ENCODE measurements at regions not wholly inside any gene's neighbourhood (a gene's known extent, or its start where the extent isn't known, plus 50 kb on each side); places are given as distances from the start of the nearest gene placed in this dataset.

DNA sequence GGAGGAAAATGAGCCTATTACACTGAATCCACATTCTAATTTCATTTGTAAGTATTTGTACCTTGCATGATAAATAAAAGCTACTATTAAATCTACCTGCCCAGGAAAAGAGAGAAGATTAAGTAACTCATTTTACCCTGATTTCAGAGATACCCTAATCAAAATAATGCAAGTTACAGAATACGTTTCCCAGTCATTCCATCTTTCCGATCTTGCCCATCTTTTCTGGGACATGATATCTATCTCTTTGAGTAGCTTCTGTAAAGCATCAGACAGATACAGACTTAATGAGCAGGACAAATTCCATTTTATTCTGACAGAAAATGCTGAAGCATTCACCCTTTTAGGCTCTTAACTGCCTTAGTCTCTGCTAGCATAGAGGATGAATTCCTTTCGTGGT is 56.6 kb downstream of the SPRY2 start:
- DNase-seq, result no peak

DNA sequence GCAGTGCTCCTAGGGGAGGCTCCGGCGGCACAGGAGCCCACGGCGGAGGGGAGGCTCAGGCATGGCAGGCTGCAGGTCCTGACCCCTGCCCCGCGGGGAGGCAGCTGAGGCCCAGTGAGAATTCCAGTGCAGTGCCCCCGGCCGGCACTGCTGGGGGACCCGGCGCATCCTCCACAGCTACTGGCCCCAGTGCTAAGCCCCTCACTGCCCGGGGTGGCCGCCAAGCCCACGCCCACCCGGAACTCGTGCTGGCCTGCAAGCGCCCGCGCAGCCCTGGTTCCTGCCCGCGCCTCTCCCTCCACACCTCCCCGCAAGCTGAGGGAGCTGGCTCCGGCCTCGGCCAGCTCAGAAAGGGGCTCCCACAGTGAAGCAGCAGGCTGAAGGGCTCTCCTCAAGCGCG is 62.2 kb downstream of the SPRY2 start:
- no peak for DNase-seq

DNA sequence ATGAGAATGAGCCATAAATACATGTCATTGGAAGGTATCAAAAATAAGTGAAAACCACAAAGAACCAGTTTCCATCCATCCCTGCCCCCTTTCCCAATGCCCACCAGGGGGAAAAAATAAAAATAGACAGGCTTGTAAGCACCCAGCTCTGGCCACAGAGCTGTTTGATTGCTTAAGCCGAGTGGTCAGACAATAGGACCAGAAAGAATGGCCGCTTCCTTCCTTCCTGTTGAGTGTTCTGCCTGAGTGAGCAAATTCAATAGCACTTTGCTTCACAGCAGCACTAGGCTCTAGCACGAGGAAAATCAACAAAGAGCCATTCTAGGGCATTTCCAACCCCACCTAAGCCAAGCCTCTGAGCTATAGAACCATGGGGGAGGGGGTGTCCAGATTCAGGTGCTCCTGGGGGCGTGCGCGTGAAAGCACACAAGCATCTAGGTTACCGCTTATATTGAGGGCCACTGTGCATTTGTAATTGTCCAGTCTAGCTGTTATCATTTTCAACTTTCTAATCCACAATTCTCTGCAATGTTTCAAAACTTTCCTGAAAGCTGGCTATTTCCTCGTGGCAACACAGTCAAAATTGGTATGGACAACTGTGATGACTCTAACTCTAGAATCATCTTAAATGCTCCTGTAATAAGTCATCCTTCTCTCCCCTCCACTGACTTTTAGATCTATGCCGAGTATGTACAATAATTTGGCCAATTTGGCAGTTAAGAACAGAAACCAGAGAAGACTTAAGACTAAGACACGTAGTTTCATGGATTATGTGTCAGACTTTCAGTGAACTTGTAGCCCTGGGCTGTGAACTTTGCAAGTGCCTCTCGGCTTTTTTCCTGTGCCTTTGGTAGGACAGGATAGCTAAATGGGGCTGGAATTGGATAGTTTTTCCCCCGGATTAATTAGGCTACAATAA is 64.3 kb downstream of the SPRY2 start:
- no peak for DNase-seq

DNA sequence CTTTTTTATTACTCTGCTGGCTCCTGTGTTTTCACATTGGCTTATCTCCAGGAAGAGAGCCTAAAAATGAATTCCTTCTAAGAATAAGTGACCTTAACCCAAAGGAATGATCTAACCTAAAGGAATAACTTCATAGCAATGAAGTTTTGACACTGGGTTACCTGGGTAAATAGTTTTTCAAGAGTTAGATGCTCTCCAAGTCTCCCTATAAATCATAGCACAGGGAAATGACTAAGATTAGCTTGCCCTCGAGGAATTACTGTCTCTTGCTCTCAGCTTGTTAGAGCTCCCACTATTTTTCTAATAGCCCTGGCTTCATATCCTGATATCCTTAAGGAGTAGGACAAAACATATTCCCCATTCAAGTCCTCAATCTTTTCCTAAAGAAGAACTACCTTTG is 66.3 kb downstream of the SPRY2 start:
- no peak for DNase-seq

DNA sequence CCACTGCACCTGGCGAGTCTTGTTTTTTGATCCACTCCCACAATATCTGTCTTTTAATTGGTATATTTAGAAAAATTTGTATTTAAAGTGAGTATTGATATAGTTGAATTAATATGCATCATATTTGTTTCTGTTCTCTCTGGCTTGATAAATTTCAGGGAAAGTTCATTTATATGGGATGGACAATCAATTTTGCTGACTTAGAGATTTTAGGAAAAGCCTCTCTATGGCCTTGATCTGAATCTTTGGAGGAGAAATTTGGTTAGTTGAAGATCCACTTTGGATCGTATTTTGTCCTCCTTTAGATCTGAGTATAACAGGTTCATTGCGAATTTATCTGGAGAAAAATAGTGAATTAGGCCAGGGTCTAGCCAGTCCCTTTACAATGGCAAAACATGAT is 67.2 kb downstream of the SPRY2 start:
- no peak for DNase-seq

DNA sequence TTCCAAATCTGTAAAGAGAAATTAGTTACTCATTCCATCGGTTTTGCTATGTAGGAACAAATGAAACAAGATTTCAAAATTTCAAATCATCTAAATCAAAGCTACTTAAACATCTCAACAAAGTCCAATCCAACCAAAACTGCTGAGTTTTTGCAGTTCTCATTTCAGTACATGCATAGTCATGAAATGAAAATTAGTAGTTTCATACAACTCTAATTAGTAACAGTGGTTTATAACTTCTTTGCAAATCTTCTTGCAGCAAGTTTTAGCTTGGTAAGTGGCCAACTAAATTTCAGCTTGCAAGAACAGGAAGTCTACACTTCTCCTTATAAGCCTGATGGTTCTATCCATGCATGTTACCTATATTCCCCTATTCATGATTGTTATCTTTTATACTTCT is 75.6 kb downstream of the SPRY2 start:
- DNase-seq, result no peak

DNA sequence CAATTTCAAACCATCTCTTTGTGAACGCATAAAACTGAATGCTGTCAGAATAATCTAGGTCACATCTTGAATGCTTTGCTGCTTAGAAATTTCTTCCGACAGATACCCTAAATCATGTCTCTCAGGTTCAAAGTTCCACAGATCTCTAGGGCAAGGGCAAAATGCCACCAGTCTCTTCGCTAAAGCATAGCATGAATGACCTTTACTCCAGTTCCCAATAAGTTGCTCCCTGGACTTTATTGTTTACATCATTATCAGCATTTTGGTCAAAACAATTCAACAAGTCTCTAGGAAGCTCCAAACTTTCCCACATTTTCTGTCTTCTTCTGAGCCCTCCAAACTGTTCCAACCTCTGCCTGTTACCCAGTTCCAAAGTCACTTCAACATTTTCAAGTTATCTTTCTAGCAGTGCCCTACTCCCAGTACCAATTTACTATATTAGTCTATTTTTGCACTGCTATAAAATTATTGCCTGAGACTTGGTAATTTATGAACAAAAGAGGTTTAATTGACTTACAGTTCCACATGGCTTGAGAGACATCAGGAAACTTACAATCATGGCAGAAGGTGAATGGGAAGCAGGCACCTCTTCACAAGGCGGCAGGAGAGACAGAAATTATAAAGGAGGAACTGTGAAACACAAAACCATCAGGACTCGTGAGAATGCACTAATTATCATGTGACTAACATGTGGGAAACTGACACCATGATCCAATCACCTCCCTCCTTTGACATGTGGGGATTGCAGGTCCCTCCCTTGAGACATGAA is 77.0 kb downstream of the SPRY2 start:
- DNase-seq, result no peak

DNA sequence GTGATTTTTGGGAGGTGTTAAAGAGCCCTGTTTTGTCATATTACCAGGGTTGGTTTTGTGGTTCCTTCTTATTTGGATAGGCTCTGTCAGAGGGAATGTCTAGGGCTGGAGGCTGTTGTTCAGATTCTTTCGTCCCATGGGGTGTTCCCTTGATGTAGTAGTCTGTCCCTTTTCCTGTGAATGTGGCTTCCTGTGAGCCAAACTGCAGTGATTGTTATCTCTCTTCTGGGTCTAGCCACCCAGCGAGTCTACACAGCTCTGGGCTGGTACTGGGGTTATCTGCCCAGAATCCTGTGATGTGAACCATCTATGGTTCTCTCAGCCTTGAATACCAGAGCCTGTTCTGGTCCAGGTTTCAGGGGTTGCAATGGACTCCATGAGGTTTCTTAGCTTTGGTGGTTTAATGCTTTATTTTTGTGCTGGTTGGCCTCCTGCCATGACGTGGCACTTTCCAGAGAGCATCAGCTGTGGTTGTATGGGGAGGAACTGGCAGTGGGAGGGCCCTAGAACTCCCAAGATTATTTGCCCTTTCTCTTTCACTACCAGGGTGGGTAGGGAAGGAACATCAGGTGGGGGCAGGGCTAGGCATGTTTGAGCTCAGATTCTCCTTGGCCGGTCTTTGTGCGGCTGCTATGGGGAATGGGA is 78.8 kb downstream of the SPRY2 start:
- no peak for DNase-seq

DNA sequence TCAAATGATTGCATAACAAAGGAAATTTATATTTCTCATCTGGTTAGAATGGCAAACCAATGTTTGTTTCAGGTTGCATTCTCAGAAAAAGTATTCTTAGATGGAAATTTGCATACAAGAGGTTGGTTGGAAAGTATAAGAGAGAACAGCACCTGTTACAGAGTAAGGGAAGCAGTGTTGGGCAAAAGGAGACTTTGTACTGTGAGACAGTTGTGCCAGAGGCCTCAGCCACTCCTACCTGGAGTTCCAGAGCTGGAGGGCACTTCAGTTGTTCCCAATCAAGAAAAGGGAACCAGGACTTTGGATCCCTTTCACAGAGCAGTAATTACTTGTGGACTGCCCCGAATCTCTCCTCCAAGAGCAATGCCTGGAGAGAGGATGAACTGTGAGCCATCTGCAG is 81.8 kb downstream of the SPRY2 start:
- DNase-seq, result no peak

DNA sequence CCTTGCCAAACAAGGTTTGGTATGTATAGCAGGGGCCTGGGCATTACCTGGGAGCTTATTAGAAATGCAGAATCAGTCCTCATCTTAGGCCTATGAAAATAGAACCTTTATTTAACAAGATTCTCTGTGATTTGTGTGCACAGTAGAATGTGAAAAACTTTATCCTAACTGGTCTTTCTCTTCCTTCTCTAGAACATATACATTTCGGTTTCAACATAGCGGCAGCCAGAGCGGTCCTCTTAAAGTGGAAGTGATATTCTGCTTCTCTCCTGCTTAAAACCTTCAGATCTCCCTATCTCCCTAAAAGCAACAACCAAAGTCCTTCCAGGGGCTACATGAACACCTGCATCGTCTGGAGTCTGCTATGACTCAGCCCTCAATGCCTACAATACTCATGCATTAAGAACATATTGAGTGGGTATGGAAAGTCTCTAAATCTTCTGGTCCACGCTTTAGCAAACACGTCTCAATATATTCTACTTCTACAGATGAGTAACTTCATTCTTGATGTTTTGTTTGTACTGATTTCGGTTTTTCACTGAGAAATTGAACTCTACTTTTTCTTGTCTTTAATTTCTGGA is 84.5 kb downstream of the SPRY2 start:
- DNase-seq, result no peak

DNA sequence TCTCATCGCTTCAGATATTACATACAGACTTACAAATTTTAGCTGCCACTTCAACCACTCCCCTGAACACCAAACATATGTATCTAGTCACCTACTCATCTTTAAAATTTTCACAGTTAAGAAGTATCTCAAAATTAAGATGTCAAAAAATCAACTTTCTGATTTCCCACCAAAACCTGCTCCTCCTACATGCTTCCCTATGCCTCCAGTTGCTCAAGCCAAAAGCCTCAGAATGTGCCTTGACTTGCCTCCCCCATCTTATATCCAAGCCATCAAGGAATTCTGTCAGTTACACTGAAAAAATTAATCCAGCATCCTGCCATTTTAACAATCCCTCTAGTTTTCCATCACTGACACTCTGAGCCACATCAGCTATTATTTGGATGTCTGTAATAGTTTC is 85.0 kb downstream of the SPRY2 start:
- DNase-seq, result no peak

DNA sequence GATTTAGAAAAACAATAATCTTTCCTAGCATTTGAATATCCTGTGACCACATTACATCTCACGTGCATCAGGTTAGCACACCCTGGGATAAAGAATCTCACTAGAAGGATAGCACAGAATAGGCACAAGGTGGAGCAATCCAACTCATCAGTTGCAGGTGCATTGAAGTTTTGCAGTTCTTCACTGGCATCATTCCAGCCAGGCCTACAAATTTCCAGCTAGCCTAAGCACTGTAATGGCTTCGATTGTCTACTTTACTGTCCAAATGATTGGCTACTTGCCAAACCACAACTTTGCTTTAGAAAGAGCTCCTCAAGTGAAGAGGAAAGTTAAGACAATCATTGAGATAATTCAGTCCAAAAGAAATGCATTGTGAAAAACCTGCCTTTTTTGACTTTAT is 89.5 kb downstream of the SPRY2 start:
- DNase-seq, result no peak

DNA sequence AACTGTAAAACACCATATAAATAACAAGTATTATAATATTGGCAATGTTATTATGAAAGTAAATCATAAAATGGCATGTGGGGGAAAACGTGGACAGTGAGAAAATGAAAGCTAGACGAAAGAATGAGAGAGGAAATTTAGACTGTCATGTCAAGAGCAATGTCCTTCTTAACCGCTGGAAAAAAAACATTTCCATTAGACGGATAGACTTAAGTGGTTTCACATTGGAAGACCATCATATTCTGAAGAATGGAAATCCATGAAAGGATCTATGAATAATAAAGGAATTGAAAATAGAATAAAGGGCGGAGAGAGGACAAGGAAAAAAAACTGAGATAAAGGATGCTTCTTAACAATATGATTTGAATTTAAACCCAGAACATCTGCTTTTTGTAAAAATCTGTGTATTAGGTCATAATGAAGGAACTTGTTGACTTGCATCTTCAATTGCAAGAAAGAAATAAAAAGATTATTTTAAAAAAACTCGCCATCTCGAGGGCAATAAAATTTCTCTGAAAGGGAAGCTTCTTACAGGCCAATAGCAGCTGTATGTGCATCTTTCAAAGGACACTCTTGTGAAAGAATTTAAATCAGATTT is 90.6 kb downstream of the SPRY2 start:
- no peak for DNase-seq

DNA sequence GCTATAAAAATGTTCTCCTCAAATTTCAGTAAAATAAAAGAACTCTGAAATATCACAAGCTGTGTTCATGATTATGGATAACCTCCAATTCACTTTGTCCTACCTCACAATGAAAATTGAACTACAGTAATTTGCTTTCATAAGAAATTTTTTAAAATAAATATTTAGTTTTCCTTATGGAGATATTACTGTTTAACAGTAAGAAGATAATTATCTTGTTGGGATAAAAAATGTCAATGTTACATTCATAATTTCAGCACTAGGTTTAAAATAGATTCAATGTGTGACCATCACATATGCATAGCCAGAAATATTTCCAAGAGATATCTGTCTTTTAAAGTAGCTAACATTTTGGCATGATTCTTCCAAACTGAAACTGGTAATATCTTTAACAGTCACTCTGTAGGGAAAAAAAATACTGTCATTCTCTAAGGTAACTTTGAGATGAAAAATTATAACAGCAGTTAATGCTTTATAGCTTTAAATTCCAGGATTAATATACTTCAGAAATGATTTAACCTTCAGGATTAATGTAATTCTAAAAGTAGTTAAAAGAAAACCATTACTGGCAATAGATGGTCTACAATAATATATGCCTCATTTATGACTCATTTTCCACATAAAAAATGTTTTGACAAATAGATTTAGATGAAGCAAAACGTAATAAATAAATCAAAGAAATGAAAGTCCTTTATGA is 91.3 kb downstream of the SPRY2 start:
- no peak for DNase-seq

DNA sequence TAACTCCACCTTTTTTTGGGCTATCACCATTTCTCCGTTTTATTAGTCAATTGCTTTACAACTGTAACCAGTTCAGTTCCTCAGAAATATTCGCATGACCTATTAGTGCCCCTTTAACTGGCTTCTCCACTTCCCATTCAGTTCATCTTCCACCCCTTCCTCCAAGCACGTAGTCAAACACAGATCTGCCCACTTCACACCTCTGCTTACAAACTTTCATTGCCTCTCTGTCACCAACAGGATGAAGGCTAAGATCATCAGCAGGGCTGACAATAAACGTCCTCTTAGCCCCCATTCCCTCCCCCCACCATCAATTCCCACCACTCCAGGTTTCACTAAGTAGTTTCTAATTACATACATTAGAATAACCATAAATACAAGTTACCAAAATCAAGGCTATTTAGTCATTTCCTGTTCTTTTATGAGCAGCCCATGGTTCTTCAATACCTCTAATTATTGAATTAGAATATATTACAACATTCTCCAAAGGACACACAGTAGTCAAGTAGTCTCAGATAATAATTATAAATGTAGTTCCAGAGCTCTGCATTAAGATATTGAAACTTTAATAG is 95.7 kb downstream of the SPRY2 start:
- DNase-seq, result no peak

DNA sequence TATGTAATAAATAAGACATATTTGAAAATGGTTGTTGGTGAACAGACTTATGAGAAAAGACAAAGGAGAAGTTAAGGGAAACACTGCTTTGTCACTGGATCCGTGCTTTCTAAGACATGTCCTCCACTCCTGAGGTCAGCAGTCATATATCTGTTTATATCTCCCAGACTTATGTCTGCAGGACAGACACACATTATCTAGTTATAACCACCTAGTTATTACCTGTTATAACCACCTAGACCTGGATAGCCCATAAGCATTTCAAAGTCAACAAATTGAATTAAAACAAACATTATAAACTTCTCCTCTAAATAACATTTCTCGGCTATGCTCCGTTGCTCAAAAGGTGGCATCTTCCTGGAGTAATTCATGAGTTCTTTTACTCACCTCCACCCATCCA is 96.4 kb downstream of the SPRY2 start:
- no peak for DNase-seq

DNA sequence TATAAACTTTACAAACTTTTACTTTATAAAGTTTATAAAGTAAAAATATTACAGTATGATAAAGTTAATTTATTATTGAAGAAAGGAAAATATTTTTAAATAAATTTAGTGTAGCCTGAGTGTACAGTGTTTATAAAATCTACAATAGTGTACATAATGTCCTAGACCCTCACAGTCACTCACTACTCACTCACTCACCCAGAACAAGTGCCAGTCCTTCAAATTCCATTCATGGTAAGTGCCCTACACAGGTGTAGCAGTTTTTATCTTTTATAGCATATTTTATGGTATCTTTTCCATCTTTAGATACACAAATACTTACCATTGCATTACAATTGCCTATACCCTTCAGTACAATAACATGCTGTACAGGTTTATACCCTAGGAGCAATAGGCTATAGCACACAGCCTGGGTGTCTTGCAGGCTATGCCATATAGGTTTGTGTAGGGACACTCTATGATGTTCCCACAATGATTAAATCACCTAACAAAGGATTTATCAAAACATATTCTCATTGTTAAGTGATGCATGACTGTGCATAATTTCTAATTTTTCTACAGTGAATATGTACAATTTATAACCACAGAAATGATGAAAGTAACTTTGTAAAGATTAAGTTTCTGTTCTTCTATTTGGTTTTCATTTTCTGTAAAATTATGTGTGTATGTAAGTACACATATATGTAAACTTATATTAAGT is 98.0 kb downstream of the SPRY2 start:
- DNase-seq, result no peak

DNA sequence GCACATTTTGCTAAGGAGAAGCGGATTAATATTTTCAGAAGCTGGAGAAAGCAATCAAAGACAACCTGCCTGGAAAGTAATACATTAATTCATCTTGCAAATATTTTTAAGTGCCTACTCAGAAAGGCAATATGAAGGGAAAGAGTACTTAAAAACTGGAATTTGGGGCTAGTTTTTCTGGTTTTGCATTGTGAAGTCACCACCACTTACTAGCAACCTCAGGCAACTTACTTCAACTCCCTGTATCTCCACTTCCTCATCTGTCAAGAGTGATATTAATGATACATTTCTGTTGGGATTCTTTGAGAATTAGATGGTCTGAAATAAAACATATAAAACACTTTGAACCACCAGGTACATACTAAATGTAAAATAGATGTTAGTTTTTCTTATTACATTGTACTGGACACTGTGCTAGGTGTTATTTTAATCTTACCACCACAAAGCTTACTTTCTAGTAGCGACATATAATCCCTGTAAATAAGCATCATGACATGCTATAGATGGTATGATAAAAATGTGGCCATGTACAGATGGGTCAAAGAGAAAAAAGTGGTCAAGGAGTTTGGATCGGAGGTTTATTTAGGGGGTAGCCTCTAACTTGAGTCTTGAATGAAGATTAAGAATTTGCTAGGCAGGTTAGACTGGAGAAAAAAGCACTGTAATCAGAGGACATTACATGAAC is 101.2 kb downstream of the SPRY2 start:
- no peak for DNase-seq

DNA sequence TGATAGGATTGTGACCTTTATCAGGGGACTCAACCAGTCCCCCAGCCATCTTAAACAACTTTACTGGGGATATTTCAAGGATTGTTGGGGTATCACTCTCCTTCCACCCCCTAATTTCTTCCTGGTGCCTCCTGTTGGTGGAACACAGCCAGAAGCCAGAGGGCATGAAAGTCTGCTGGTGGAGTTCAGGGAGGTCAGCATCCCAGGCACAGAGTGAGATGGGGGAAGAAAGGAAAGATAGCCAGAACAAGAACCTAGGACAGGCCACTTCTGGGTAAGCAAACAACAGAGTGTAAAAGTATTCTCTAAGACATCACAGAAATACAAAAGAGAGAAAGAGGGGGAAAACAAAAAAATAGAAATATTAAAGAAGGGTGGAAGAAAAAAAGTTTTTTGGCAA is 101.8 kb downstream of the SPRY2 start:
- DNase-seq, result no peak

DNA sequence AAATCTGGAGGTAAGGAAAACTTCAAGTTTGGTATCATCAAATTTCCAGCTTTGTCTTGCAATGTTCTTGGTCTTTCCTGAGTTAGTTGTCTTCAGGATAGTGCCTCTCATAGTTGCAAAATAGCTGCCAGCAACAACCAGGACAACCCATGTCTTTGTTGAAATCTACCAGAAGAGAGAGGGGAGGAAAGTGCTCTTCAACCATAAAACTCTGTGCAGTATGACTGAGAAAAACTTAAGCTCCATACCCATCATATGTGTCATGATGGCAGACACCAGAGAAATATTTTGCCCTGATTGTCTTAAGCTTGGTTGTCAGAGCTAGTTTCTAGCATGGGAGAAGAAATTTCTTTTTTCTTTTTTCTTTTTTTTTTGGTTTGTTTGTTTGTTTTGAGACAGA is 103.3 kb downstream of the SPRY2 start:
- no peak for DNase-seq

DNA sequence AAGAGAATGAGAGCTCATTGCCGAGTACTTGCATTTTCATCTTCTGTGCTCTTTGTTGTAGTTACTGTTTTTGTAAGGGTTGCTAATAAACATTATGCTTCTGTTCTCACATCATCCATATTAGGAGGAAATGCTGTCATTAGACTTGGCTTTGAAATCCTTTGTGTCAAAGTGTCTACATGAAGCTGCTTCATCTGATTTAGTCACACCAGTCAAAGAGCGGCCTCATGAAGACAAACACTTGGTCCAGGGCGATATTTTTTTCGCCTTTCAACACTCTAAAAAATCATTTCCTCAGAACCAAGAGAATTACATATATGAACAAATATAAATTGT is 105.0 kb downstream of the SPRY2 start:
- DNase-seq, result no peak

Data from GOT3 (cell line).